Gastrocnemius medialis (tissue), 4 donors: ENCODE measurements at regions not wholly inside any gene's neighbourhood (a gene's known extent, or its start where the extent isn't known, plus 50 kb on each side); places are given as distances from the start of the nearest gene placed in this dataset.
A peak's percentile ranks its signal among the peaks of the same experiment; 100 is the strongest.

Experiments used
- CTCF ChIP-seq, 5 experiments: fragments of 450-650 bp in 3 of 5; fragments of 200-600 bp in 2 of 5; sonication (generic) in 2 of 5; IDR thresholded peaks in 4 of 5; conservative IDR thresholded peaks in 1 of 5; 1 replicate in 4 of 5; 2 replicates in 1 of 5; pipeline ENCODE4 v1.5.1; 2016 to 2019; ENCODE audit warnings: antibody characterized with exemption in 5 of 5, mild to moderate bottlenecking in 3 of 5, moderate library complexity in 3 of 5
- POLR2A ChIP-seq, 2 donors: fragments of 450-650 bp; IDR thresholded peaks; one replicate each; pipeline ENCODE4 v1.6.1; 2017; ENCODE audit warnings: antibody characterized with exemption in 2 of 2, mild to moderate bottlenecking in 2 of 2, moderate library complexity in 2 of 2

DNA sequence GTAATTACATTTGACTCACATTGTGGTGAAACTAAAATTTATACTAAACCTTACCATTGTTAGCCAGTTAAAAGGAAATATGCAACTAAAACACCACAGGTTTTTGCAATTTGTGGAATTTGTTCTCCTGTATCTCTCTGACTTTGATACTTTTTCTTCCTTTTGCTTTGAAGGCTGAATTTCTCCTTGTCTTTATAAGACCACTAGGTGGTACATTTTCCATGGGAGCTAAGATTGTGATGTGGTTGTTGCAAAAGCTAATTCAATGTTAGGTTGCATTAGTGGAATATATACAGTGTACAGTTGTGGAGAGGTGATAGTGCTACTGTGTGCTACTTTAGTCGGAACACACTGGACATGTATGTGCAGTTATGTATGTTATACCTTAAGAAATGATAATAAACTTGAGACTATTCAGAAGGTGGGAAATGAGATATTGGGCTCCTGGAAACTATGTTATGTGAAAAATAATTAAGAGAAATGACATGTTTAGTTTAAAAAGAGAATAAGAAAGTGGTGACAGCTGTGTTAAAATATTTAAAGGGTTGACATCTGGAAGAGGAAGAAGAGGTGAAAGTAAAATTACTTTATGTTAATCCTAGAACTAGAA, 70.3 kb downstream of the ARL9 start:
- peak in 3 of 5 experiments; percentile 15 to 49 (median 44) for TF ChIP-seq CTCF (IDR thresholded peaks at IDR 0.05 in 4 of 5, conservative IDR thresholded peaks at IDR 0.05 in 1 of 5)
- no peak for TF ChIP-seq POLR2A (IDR thresholded peaks at IDR 0.05)
